NCI-H2196 (cell line): ENCODE measurements at regions not wholly inside any gene's neighbourhood (a gene's known extent, or its start where the extent isn't known, plus 50 kb on each side); places are given as distances from the start of the nearest gene placed in this dataset.

Source experiments
- DNase-seq: peaks from one replicate; lab custom pipeline; 2025; ENCODE audit not compliant: unreplicated experiment; lab: John Stamatoyannopoulos, UW

DNA sequence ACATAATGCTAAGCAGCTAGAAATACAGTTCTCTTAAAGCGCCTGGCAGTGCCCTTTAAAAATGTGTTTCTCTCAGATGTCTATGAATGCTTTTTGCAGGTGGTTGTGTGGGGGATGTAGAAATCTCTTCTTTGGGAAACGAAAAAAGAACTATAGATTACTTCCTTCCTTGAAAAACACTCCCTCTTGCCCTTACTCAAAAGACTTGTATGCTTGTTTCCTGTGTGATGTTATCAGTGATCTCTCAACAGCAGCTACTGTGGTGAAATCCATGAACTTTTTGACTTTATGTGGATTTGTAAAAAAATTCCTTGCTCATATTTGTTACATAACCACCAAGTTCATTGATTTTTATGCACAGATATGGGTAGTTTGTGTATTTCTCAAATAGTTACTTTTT is 916.5 kb downstream of the QKI start:
- DNase-seq, result no peak

DNA sequence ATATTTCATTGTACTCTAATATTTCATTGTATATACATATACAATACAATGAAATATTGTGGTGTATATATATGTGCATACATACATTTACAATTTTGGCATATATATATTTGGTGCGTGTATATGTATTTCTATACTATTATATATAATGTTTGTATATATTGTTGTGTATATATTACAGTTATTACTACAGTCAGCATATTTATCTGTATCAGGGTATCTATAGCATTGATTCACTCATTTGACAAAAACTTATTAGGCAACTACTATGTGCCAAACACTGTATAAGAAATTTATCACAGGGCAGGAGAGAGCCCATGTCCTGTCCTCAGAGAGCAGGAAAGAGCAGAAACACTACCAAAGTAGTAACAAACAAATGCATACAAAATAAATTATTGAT is 910.6 kb downstream of the QKI start:
- no peak for DNase-seq

DNA sequence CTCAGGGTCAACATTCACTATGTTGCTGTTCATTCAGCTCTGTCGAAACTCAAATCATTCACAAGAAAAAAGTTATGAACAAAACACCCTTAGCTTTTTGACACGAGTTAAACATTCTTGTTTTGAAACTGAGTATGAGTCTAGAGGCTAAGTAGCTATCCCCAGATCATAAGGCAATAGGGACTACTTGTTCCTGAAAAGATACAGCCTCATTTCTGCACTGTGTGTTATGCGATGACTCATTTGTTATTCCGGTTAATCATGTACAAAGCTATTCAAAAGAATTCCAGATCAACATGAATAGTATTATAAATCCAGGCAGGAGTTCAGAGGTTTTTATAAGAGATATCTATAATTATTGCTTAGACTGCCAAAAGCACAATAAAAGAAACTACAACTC is 908.0 kb downstream of the QKI start:
- DNase-seq, result no peak

DNA sequence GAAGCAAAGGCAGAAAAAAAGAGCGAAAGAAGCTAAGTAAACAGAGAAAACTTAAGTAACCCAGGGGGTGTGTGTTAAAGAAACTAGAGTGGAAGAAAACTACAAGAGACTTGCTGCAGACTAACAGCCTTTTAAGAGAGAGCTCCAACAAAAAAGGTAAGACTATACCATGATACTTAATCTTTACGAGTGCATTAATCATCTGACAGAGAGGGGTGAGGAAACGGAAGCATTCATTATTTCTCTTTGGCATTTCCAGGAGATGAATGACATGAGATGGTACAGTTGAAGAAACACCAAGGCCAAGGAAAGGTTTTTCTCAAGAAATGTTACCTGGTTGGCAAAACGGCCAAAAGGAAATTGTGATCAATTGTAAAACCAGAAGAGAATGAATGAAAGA is 906.8 kb downstream of the QKI start:
- DNase-seq, result no peak

DNA sequence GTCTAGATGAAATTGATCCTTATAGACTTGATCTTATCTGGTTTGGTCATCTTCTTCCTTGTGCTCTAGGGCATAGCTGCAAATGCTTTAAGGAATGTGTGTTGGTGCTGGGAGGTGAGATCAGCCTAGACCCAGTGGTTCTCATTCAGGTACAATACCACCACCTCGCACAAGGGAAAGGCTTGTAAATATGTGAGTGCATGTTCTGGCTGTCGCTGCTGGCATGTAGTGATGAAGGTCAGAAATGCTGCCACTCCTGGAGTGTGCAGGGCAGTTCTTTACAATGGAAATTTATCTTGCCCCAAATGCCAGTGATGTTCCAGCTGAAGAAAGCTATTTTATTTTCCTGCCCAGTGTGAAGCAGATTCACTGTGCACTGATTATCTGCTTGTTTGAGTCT is 900.9 kb downstream of the QKI start:
- DNase-seq, result no peak

DNA sequence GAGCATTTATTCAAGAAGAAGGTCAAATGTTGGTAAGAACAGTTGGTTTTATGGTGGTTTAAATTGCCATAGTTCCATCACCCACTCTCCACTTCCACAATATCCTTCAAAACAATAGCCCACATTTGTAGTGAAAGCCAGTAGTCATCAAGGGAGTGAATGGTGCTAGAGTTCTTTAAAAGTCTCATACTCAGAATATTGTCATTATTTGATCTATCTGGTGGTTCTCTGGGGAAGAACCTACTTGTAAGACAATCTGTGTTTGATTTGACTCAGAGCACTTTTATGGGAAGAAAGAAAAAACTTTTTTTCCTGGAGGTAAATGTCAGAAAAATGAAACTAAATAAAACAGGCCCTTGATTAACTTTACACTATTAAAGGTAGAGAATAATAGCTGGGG is 893.8 kb downstream of the QKI start:
- no peak for DNase-seq

DNA sequence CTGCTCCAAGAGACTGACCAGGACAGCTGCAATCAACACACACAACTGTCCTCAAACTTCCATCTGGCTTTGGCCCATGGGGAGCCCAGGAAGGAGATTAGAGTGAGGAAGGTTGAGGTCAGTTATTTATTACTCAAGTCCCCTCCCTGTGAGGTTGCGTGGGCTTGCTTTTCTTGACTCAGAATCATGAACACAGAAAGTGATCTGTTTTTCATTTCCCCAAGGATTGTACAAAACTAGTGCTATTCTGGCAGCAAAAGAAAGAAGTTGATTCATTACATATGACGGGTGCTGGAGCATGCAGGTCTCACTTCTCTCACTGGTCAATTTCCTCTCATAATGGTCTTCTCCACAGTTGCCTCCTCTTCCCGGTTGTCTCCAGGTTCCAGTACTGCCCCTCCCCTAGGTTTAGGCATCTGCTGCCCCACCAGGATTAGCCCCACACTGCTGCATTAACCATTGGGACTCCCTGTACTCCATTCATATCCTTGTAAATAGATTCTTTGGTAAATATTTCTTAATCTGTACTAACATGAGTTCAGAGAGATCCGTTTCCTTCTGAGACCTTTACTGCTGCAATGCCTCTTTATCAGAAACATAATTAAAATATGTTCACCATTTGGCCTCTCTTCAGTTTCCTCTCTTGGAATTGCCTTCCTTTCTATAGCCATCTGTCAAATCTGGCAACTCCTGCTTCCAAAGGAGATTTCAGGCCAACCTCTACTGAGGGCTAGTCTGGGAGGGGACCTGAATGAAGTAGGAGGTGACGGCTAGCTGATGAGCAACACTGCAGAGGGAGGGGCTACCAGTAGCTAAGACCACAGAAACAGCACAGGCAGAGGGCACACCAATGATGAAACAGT is 888.8 kb downstream of the QKI start:
- DNase-seq, result no peak

DNA sequence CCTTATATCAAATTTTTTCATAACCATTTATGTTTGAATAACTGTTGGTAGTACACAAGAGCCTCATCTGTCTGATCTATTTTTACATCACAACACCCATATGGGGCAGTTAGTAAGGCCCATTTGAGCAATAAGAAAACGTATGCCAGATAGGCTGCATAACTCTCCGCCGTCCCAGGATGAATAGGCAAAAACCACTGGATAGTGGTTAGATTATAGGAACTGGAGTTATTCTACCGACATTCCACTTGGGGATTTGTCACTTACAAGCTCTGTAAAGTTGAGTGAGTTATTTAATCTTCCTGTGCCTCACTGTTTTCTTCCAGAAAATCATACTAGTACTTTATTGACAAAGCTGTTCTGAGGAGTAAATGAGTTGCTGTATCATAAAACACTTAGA is 881.9 kb downstream of the QKI start:
- no peak for DNase-seq

DNA sequence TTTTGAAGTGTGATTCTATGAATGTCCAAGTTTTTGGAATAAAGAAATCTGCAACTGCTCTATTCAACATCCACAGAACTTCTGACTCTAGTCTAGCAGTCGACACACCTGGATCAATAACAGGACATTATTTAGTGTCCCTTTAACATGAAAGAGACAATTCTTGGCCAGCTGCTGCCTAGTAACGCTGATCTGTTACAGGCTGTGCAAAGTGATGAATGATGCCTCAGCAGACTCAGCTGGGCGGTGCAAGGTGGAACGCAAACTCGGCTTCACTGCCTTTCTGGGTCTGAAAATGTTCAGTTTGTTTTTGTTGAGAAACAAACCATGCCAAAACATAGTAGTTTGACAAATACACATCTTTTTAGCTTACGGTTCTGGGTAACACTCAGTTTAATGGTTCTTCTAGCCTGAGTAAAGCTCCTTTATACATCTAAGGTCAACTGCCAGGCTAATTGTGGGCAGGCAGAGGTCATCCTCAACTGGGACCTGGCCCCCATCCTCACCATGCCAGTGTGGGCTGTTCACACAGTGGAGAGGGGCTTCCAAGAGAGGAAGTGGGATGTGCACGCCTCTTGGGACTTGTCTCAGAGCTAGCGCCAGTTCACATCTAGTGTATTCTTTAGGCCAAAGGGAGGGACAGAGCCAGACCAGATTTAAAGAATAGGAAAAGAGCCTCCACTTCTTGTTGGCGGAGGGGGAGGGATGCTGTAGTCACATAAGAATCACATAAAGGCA is 879.7 kb downstream of the QKI start:
- no peak for DNase-seq

DNA sequence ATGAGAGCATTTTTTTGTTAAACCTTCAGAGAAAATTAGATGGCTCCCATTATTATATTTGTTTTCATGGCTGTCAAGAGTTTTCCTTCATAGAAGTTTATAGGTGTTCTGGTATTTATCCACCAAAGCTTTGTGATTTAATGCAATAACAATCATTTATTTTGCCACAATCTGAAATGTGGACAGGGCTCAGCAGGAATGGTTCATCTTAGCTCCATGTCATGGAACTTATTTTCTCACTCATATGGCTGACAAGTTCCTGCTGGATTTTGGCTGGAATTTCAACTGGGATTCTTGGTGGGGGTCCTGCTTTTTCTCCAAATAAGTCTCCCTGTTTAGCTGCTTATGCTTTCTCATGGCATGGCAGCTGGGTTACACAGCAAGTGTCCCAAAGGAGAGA is 876.7 kb downstream of the QKI start:
- no peak for DNase-seq

DNA sequence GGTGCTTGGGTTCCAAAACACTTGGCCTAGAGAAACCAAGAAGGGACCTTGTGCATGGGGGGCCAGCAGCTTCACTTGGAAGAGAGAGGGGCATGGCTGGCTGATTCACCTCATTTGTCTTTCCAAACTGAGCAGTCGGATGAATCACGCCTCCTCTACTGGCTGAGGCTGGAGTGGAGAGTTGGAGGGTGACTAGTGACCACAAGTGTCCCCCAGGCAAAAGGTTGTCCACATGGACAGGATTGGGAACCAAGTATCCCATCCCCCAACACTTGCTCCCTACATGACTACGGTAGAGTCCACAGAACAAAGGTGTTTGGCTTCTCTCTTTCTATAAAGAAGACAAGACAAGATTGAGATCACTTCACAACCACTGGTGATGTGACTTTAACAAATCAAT is 875.6 kb downstream of the QKI start:
- no peak for DNase-seq

DNA sequence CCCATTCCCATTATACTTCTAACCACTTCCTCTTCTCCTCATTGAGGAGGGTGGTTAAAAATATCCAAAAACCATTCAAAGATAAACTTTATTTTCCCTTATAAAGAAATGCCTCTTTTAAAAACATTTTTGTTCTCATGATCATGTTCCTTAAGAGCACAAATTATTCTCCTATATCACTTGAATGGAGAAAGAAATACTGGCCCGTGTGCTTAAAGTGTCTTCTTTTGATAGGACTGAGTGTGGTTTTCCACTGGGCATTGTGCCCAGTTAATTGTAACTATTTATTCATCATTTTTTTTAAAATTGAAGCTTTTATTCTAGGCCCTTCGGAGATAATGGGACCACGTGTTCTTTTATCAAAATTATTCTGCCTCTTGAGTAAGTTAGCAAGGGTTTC is 871.5 kb downstream of the QKI start:
- DNase-seq, result peak; percentile 12

DNA sequence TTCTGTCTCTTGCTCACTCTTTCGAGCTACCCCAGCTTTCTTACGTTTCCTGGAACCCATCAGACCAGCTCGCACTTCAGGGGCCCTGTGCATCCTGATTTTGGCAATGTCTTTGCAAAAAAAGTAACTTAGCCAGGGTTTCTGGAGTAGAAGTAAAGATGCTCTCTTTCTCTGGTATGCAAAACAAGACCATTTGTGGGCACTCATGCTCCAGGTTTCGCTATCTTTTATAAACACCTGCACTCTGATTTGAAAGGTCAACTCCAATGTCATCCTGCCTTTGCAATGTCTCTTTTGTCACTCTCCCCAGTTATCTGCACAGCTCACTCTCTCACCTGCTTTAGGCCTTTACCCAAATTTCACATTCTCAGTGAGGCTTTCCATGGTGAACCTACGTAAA is 869.1 kb downstream of the QKI start:
- no peak for DNase-seq

DNA sequence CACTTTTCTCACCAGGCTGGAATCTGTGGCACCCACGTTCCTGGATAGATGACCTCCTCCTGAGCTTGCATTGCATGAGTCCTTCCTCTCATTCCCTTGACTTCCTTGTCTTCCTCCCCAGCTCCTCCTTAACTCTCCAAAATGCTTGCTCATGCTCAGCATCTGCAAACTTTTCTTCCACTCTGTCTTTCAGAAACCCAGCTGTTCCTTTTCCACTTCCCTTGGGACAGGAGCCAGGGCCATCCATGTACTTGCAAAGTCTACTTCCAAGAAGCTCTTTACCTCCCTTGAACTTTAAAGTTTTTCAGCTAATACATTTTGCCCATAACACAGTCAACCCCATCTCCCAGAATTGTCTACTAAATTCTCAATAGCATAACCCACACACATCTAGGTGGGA is 861.7 kb downstream of the QKI start:
- no peak for DNase-seq

DNA sequence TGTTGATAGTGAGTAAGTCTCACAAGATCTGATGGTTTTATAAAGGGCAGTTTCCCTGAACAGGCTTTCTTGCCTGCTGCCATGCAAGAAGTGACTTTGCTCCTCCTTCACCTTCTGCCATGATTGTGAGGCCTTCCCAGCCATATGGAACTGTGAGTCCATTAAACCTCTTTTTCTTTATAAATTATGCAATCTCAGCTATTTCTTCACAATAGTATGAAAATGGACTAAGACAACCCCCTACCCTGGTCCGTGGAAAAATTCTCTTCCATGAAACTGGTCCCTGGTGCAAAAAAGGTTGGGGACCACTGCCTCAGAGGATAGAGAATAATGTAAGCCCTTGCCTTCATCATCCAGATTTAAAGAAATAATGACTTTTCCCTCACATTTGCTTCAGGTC is 861.3 kb downstream of the QKI start:
- no peak for DNase-seq

DNA sequence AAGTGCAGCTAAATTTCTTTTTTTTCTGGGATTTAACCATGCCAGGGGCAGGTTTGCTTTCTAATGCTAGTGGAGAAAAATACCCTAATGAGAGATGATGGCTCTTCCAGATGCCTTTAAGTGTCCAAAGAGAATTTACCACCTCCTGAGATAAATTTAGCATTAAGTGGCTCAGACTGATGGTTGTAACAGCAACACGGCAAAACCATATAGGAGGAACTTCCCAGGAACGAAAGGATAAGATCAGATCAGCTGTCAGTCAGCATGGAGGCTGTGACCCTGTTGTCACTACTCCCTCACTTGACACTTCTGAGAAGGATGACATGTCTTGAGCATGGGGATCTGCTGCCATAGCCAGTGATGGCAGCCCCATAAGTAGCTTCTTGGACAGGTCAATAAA is 860.0 kb downstream of the QKI start:
- no peak for DNase-seq

DNA sequence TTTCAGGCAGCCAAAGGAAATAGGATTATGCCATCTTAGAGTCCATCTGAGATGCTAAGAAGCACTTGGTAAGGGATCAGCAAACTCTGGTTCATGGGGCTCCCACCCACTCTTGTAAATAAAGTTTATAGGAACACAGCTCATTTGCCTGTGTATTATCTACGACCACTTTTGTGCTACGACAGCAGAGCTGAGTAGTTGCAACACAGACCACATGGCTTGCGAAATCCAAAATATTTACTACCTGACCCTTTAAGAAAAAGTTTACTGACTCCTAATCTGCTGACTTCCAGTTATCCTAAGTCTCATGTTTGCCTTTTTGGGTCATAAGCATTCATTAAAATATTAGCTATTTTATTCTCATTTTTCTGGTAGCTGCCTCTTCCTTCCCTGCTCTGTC is 859.0 kb downstream of the QKI start:
- no peak for DNase-seq

DNA sequence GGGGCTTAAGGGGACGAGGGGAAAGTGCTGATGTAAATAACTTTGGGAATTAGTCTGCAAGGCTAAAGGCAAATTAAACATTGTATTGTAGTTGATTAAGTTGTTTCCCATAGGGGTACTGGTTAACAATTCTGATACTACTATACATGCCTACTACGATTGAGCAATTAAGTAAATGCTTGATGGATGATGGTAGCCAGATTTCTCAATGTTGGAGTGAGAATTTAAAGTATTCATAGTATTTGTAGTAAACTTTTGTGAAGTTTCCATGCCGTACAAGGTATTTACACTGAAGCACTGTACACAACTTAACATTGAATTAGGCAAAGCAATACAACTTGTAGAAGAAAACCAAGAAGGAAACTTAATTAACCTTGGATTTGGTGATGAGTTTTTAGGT is 852.3 kb downstream of the QKI start:
- DNase-seq, result no peak

DNA sequence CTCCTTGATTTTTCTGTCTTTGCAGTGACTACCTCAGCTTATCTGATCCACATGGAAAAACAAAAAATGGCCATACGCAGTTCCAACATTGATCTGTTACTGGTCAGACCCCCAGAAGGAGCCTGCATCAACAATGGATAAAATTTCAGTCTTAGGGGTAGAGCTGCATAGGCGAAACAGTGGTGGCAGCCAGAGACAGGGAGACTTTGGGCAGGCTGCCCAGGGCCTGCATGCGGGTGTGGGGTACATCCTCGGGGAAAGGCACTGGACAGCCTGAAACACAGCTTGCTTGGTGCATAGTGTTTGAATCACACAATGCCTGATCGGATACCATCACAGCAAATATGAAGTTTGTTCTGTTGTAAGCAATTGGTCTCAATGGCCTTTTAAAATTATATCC is 847.8 kb downstream of the QKI start:
- DNase-seq, result no peak

DNA sequence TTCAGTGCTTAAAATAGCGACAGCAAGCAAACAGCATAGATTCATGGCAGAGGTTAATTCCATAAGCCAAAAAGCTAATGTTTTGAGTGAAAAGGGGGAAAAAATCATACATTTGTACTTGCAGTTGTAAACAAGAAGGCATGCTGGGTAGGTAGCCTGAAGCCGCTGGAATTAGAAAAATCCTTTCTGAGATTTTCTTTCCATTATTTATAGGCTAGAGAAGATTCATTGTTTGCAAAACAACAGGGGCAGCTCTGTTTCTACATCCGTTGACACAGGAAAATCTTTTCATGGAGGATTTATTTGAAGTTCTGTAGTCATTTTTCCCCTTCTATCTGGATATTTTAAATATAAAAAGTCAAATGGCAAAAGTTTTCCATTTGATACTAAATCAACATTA is 843.9 kb downstream of the QKI start:
- DNase-seq, result no peak

DNA sequence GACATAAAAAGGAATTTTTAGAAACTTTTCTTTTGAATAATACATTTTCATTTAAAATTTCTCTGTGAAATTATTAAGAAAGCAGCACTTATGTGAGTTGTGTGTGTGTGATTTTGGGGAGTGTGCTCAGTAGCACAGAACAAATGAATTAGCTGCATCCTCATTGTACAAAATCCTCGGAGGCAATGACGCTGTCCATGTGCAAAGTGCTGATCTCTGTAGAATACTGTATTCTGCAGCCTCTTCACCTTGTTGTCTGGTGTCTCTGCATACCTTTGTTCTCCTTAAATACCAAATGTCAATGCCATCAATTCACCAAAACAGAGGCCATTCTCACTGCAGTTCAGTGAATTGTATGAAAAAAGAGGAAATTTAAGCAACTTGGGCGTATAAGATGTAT is 838.4 kb downstream of the QKI start:
- DNase-seq, result no peak

DNA sequence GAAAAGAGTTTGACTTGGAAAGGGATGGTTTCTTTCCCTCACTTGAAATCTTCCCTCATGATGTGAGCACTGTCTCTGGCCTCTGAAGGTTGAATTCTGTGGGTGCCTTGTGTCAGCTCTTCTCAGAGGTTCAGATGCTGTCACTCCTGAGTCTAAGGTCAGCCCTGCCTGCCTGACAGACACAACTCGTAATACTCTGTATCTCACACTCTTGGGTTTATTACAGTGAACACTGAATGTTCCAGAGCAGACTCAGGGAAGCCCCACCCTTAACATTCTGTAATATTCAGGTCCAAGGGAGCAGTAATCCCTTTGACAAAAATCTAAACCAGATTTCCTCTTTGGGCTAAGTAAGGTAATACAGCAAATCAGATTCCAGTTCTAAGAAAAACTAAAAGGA is 837.8 kb downstream of the QKI start:
- DNase-seq, result no peak

DNA sequence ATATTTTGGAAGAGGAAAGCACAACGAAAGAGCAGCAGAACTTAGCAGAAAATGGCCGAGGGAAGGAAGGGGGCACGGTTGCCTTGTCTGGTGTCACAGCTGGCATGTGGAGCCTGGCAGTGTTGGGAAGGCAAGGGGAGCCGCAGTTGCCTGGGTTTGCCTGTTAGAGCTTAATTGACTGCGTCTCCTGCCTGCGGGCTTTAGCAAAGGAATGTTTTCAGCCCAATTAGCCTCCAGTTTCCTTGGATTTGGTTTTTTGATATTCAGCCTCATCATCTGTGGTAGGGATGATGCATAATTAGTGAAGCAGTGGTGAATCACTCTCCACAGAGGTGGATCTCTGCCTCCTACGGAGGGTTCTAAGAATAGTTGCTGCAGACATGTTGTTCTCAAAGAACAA is 832.6 kb downstream of the QKI start:
- no peak for DNase-seq
